Gastroesophageal sphincter (tissue), 3 donors: ENCODE measurements at regions not wholly inside any gene's neighbourhood (a gene's known extent, or its start where the extent isn't known, plus 50 kb on each side); places are given as distances from the start of the nearest gene placed in this dataset.

Experiments used
- CTCF ChIP-seq, 4 experiments: fragments of 200-600 bp in 2 of 4; fragments of 450-650 bp in 2 of 4; sonication (generic) in 1 of 4; IDR thresholded peaks; one replicate each; pipeline ENCODE4 v1.5.1; 2017 to 2019; ENCODE audit warnings: antibody characterized with exemption in 4 of 4, mild to moderate bottlenecking in 2 of 4, moderate library complexity in 2 of 4
- POLR2A ChIP-seq, 2 donors: fragments of 450-650 bp; IDR thresholded peaks; one replicate each; pipeline ENCODE4 v1.6.1; 2017; ENCODE audit warnings: antibody characterized with exemption in 2 of 2, mild to moderate bottlenecking in 2 of 2, moderate library complexity in 1 of 2
- POLR2AphosphoS5 ChIP-seq: sonication (generic); formaldehyde crosslinking; IDR thresholded peaks from one replicate; pipeline ENCODE4 v1.6.1; 2017; ENCODE audit warnings: antibody characterized with exemption

DNA sequence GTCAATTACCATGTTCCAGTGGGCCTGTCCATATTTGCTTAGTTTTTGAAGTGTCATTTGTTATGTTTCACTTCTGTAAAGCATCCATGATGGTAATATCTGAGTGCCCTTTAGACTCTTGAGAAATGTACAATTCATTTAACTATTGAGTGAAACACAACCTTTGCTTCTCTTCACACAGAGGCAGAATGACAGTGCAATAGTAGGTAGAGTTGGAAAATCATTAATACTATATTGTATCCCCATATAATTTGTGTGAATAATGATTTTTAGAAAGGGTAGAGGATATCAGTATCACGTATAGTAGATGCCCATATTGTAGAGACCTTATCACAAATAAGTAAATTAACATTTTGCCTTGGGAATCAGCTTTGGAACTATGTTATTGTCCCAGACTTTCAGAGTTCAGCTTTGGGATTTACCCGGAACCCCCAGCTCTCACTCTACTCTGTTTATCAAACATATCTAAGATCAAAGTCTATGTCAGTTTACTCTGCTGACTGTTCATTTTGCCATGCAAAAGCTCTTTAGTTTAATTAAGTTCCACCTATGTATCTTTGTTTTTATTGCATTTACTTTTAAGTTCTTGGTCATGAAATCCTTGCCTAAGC lies 172.7 kb upstream of the NOL4 start:
- TF ChIP-seq POLR2A (IDR thresholded peaks at IDR 0.05) (no peak), CTCF (IDR thresholded peaks at IDR 0.05) (no peak), POLR2AphosphoS5 (no peak)
